Astrocyte (in vitro differentiated cells and primary cell): ENCODE measurements at regions not wholly inside any gene's neighbourhood (a gene's known extent, or its start where the extent isn't known, plus 50 kb on each side); places are given as distances from the start of the nearest gene placed in this dataset.

Source experiments
- DNase-seq: peaks from one replicate; pipeline ENCODE4 v3.0.0-alpha.2; 2010; ENCODE audit warnings: low read depth
- FAIRE-seq: peaks from 2 replicates; lab custom pipeline; 2011; peaks lifted over from hg19 to GRCh38; lab: Jason Lieb, UNC
- H2AFZ ChIP-seq: 2 replicates; pipeline ENCODE4 v1.6.0; 2012; ENCODE audit warnings: low read depth, low read length, inconsistent platforms
- H3K27ac ChIP-seq: 2 replicates; pipeline ENCODE4 v1.5.1; 2011; ENCODE audit warnings: low read depth, low read length, inconsistent platforms
- H3K27me3 ChIP-seq: 2 replicates; pipeline ENCODE4 v1.6.0; 2011; ENCODE audit warnings: low read length, inconsistent platforms; ENCODE audit not compliant: insufficient read depth
- H3K36me3 ChIP-seq: 2 replicates; pipeline ENCODE4 v1.5.1; 2011; ENCODE audit warnings: low read length, inconsistent platforms; ENCODE audit not compliant: insufficient read depth
- H3K4me1 ChIP-seq: 2 replicates; pipeline ENCODE4 v1.5.1; 2011; ENCODE audit warnings: low read length, inconsistent platforms; ENCODE audit not compliant: insufficient read depth
- H3K4me2 ChIP-seq: 2 replicates; pipeline ENCODE4 v1.6.0; 2012; ENCODE audit warnings: low read length, inconsistent platforms
- H3K4me3 ChIP-seq: 2 replicates; pipeline ENCODE4 v1.5.1; 2011; ENCODE audit warnings: low read depth, mild to moderate bottlenecking, low read length, inconsistent platforms; ENCODE audit not compliant: insufficient read depth
- H3K79me2 ChIP-seq: 2 replicates; pipeline ENCODE4 v1.6.0; 2012; ENCODE audit warnings: mild to moderate bottlenecking, low read length, inconsistent platforms; ENCODE audit not compliant: insufficient read depth
- H3K9ac ChIP-seq: 2 replicates; pipeline ENCODE4 v1.6.0; 2012; ENCODE audit warnings: mild to moderate bottlenecking, low read length, inconsistent platforms
- H3K9me3 ChIP-seq: 2 replicates; pipeline ENCODE4 v1.5.1; 2012; ENCODE audit warnings: low read depth, mild to moderate bottlenecking, low read length, inconsistent platforms; ENCODE audit not compliant: insufficient read depth
- H4K20me1 ChIP-seq: 2 replicates; pipeline ENCODE4 v1.6.0; 2012; ENCODE audit warnings: low read length, inconsistent platforms; ENCODE audit not compliant: insufficient read depth
- H3K27ac Mint-ChIP-seq: one replicate; pipeline ENCODE4 v1.8.0; 2021; ENCODE audit warnings: mild to moderate bottlenecking, mixed read lengths; ENCODE audit not compliant: unreplicated experiment
- H3K27me3 Mint-ChIP-seq: one replicate; pipeline ENCODE4 v1.8.0; 2021; ENCODE audit warnings: low read depth, mixed read lengths; ENCODE audit not compliant: unreplicated experiment
- H3K36me3 Mint-ChIP-seq: one replicate; pipeline ENCODE4 v1.8.0; 2021; ENCODE audit warnings: low read depth, mixed read lengths; ENCODE audit not compliant: unreplicated experiment
- H3K4me1 Mint-ChIP-seq: one replicate; pipeline ENCODE4 v1.8.0; 2021; ENCODE audit warnings: low read depth, mixed read lengths; ENCODE audit not compliant: unreplicated experiment
- H3K4me3 Mint-ChIP-seq: one replicate; pipeline ENCODE4 v1.8.0; 2021; ENCODE audit warnings: mild to moderate bottlenecking, moderate library complexity, mixed read lengths; ENCODE audit not compliant: unreplicated experiment
- H3K9me3 Mint-ChIP-seq: one replicate; pipeline ENCODE4 v1.8.0; 2021; ENCODE audit warnings: mild to moderate bottlenecking, mixed read lengths; ENCODE audit not compliant: unreplicated experiment
- CTCF ChIP-seq: IDR thresholded peaks from 2 replicates; pipeline ENCODE4 v1.5.1; 2011; ENCODE audit warnings: low read depth, mild to moderate bottlenecking, inconsistent platforms, low read length, moderate library complexity; ENCODE audit not compliant: insufficient read depth
- EZH2 ChIP-seq: IDR thresholded peaks from 2 replicates; pipeline ENCODE4 v1.6.1; 2012; ENCODE audit warnings: mild to moderate bottlenecking, low read length, inconsistent platforms; ENCODE audit not compliant: insufficient read depth

- Histone ChIP-seq H3K4me3 (no peak overlapping the region), H4K20me1 (no peaks in the 10 kb centered on the region), H3K9ac (no peak overlapping the region), H3K27ac (no peak overlapping the region), H3K36me3 (no peaks in the 10 kb centered on the region), H3K79me2 (no peaks in the 10 kb centered on the region), H3K4me2 (no peak overlapping the region), H3K27me3 (no peaks in the 10 kb centered on the region), H2AFZ (no peak overlapping the region), H3K4me1 (no peaks in the 10 kb centered on the region), H3K9me3 (no peaks in the 10 kb centered on the region)
- FAIRE-seq (no peak), DNase-seq (no peak)
- Mint-ChIP-seq H3K27me3 (no peaks in the 10 kb centered on the region), H3K36me3 (no peaks in the 10 kb centered on the region), H3K27ac (no peak overlapping the region), H3K9me3 (no peaks in the 10 kb centered on the region), H3K4me1 (no peaks in the 10 kb centered on the region), H3K4me3 (no peak overlapping the region)
- TF ChIP-seq CTCF = no peak
- TF ChIP-seq EZH2 = no peak
Observed at GRCh38 chr5:29614206-29614605, 1579.3 kb upstream of the CDH6 start.

GRCh38 chr5:29588236-29588635 is 1605.2 kb upstream of the CDH6 start:
- Mint-ChIP-seq H3K9me3 (peaks cover 4% of the 10 kb centered on the region), H3K27me3 (no peaks in the 10 kb centered on the region), H3K27ac (no peak overlapping the region), H3K36me3 (no peaks in the 10 kb centered on the region), H3K4me3 (no peak overlapping the region), H3K4me1 (no peaks in the 10 kb centered on the region)
- no peaks in the 10 kb centered on the region for H3K36me3 ChIP-seq
- DNase-seq (no peak), FAIRE-seq (no peak)
- no peak overlapping the region for H3K9ac ChIP-seq
- no peaks in the 10 kb centered on the region for H3K4me1 ChIP-seq
- TF ChIP-seq CTCF = no peak
- no peak for TF ChIP-seq EZH2
- no peaks in the 10 kb centered on the region for H3K79me2 ChIP-seq
- H3K27me3 ChIP-seq = no peaks in the 10 kb centered on the region
- no peak overlapping the region for H2AFZ ChIP-seq
- no peak overlapping the region for H3K4me3 ChIP-seq
- H4K20me1 ChIP-seq = no peaks in the 10 kb centered on the region
- no peaks in the 10 kb centered on the region for H3K9me3 ChIP-seq
- H3K4me2 ChIP-seq = no peak overlapping the region
- no peak overlapping the region for H3K27ac ChIP-seq

- no peak for FAIRE-seq
- TF ChIP-seq EZH2 (no peak), CTCF (no peak)
- no peaks in the 10 kb centered on the region for H3K27me3 Mint-ChIP-seq
- H3K36me3 Mint-ChIP-seq = no peaks in the 10 kb centered on the region
- Histone ChIP-seq H2AFZ (no peak overlapping the region), H3K9me3 (no peaks in the 10 kb centered on the region), H3K36me3 (no peaks in the 10 kb centered on the region), H3K27me3 (no peaks in the 10 kb centered on the region), H3K27ac (no peak overlapping the region), H3K4me2 (no peak overlapping the region), H3K9ac (no peak overlapping the region), H4K20me1 (no peaks in the 10 kb centered on the region), H3K79me2 (no peaks in the 10 kb centered on the region), H3K4me3 (no peak overlapping the region), H3K4me1 (no peaks in the 10 kb centered on the region)
- DNase-seq = no peak
- peaks cover 4% of the 10 kb centered on the region for H3K9me3 Mint-ChIP-seq
- H3K4me3 Mint-ChIP-seq = no peak overlapping the region
- no peaks in the 10 kb centered on the region for H3K4me1 Mint-ChIP-seq
- no peak overlapping the region for H3K27ac Mint-ChIP-seq
Observed at GRCh38 chr5:29587832-29588231, 1605.7 kb upstream of the CDH6 start.
